HG03095 (cell line): ENCODE measurements at regions not wholly inside any gene's neighbourhood (a gene's known extent, or its start where the extent isn't known, plus 50 kb on each side); places are given as distances from the start of the nearest gene placed in this dataset.

Experiments
- ATAC-seq: cut with Tn5 transposase; IDR thresholded peaks from one replicate; pipeline ENCODE4 v1.9.1; 2021; ENCODE audit warnings: moderate library complexity; ENCODE audit not compliant: unreplicated experiment

- ATAC-seq = no peak
Observed at GRCh38 chr2:102951249-102951648, 189.4 kb downstream of the TMEM182 start.

- ATAC-seq = no peak
Observed at GRCh38 chr2:102967451-102967850, 205.6 kb downstream of the TMEM182 start.

- ATAC-seq = no peak
Observed at GRCh38 chr2:102968375-102968774, 206.5 kb downstream of the TMEM182 start.

GRCh38 chr2:102971701-102972100 is 209.9 kb downstream of the TMEM182 start:
- no peak for ATAC-seq

- ATAC-seq = peak; percentile 68
Observed at GRCh38 chr2:102975996-102976975, 214.5 kb downstream of the TMEM182 start.

- ATAC-seq = no peak
Observed at GRCh38 chr2:102977426-102978090, 215.7 kb downstream of the TMEM182 start.

- ATAC-seq = no peak
Observed at GRCh38 chr2:102978091-102978490, 216.3 kb downstream of the TMEM182 start.

GRCh38 chr2:102979429-102979828 is 217.6 kb downstream of the TMEM182 start:
- ATAC-seq = no peak

GRCh38 chr2:102983786-102984185 is 222.0 kb downstream of the TMEM182 start:
- no peak for ATAC-seq

- no peak for ATAC-seq
Observed at GRCh38 chr2:102986826-102987490, 225.1 kb downstream of the TMEM182 start.

- ATAC-seq = no peak
Observed at GRCh38 chr2:102992607-102993006, 230.8 kb downstream of the TMEM182 start.

- no peak for ATAC-seq
Observed at GRCh38 chr2:102999958-103000357, 238.1 kb downstream of the TMEM182 start.

GRCh38 chr2:103002954-103003353 is 241.1 kb downstream of the TMEM182 start:
- no peak for ATAC-seq

GRCh38 chr2:103003750-103004260 is 242.0 kb downstream of the TMEM182 start:
- no peak for ATAC-seq

- no peak for ATAC-seq
Observed at GRCh38 chr2:103004426-103004942, 242.7 kb downstream of the TMEM182 start.

GRCh38 chr2:103005393-103005792 is 243.6 kb downstream of the TMEM182 start:
- ATAC-seq = no peak

- ATAC-seq = no peak
Observed at GRCh38 chr2:103007086-103007485, 245.3 kb downstream of the TMEM182 start.

- ATAC-seq = no peak
Observed at GRCh38 chr2:103008586-103008985, 246.8 kb downstream of the TMEM182 start.

GRCh38 chr2:103009871-103010270 is 248.0 kb downstream of the TMEM182 start:
- ATAC-seq = no peak

- ATAC-seq = no peak
Observed at GRCh38 chr2:103010306-103010705, 248.5 kb downstream of the TMEM182 start.

- ATAC-seq = no peak
Observed at GRCh38 chr2:103010751-103011150, 248.9 kb downstream of the TMEM182 start.
